Glutamatergic neuron (in vitro differentiated cells): ENCODE measurements at regions not wholly inside any gene's neighbourhood (a gene's known extent, or its start where the extent isn't known, plus 50 kb on each side); places are given as distances from the start of the nearest gene placed in this dataset.
"Not testable (repeated sequence)": the region's sequence is repeated elsewhere in the genome, so short reads cannot be mapped to it uniquely, and the experiment has no call there.

ENCODE experiments used
- DNase-seq: peaks from one replicate; pipeline ENCODE4 v3.0.0; 2022
- H3K27ac Mint-ChIP-seq: one replicate; pipeline ENCODE4 v1.8.0; 2020; ENCODE audit warnings: mild to moderate bottlenecking, mixed read lengths, inconsistent platforms; ENCODE audit not compliant: unreplicated experiment
- H3K27me3 Mint-ChIP-seq: one replicate; pipeline ENCODE4 v1.8.0; 2020; ENCODE audit warnings: mild to moderate bottlenecking, moderate library complexity, mixed read lengths, inconsistent platforms; ENCODE audit not compliant: unreplicated experiment
- H3K36me3 Mint-ChIP-seq: one replicate; pipeline ENCODE4 v1.8.0; 2020; ENCODE audit warnings: mild to moderate bottlenecking, mixed read lengths, inconsistent platforms; ENCODE audit not compliant: unreplicated experiment
- H3K4me1 Mint-ChIP-seq: one replicate; pipeline ENCODE4 v1.8.0; 2020; ENCODE audit warnings: mild to moderate bottlenecking, low read depth, mixed read lengths, inconsistent platforms; ENCODE audit not compliant: unreplicated experiment
- H3K4me3 Mint-ChIP-seq: one replicate; pipeline ENCODE4 v1.8.0; 2020; ENCODE audit warnings: mild to moderate bottlenecking, mixed read lengths, inconsistent platforms; ENCODE audit not compliant: unreplicated experiment
- H3K9me3 Mint-ChIP-seq: one replicate; pipeline ENCODE4 v1.8.0; 2020; ENCODE audit warnings: mild to moderate bottlenecking, moderate library complexity, mixed read lengths, inconsistent platforms; ENCODE audit not compliant: unreplicated experiment
- TF ChIP-seq, protein P1 (sequence below): fragments of 200-600 bp; sonication (generic); IDR thresholded peaks from one replicate; pipeline ENCODE4 v1.5.0; 2021; ENCODE audit not compliant: partially characterized antibody, unreplicated experiment

DNA sequence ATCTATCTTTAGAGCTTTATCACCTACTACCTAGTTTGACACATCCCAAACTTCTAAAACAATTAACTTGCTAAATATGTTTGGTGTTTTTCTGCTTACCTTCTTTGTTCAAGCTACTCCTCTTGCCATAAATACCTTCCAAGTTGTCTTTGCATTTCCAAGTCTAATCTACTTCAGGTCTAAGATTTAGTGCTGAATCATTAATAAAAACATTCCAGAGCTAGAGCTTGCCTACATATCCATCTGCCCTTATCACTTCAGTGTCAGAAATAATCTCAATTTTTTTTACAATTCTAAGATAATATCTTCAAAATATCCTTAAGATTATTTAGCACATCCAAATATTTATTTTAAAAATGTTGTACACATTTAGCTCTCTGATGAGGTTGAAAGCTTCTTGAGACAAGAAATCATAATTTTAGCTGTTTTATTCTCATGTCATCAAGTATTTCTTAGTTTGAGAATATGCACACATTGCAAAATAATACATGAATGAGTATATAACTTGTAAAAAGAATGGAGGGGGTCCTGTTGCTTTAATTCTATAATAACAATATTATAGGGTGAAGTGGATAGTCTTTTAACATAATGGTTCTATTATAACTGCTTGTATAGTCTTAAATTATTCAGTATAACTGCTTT, 466.3 kb downstream of the SEMA3D start:
- TF ChIP-seq, protein P1, sequence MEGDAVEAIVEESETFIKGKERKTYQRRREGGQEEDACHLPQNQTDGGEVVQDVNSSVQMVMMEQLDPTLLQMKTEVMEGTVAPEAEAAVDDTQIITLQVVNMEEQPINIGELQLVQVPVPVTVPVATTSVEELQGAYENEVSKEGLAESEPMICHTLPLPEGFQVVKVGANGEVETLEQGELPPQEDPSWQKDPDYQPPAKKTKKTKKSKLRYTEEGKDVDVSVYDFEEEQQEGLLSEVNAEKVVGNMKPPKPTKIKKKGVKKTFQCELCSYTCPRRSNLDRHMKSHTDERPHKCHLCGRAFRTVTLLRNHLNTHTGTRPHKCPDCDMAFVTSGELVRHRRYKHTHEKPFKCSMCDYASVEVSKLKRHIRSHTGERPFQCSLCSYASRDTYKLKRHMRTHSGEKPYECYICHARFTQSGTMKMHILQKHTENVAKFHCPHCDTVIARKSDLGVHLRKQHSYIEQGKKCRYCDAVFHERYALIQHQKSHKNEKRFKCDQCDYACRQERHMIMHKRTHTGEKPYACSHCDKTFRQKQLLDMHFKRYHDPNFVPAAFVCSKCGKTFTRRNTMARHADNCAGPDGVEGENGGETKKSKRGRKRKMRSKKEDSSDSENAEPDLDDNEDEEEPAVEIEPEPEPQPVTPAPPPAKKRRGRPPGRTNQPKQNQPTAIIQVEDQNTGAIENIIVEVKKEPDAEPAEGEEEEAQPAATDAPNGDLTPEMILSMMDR = no peak
- Mint-ChIP-seq H3K27ac (no peak overlapping the region), H3K9me3 (peaks cover 4% of the 10 kb centered on the region), H3K36me3 (no peaks in the 10 kb centered on the region), H3K4me3 (no peak overlapping the region), H3K27me3 (no peaks in the 10 kb centered on the region), H3K4me1 (no peaks in the 10 kb centered on the region)
- DNase-seq = no peak

DNA sequence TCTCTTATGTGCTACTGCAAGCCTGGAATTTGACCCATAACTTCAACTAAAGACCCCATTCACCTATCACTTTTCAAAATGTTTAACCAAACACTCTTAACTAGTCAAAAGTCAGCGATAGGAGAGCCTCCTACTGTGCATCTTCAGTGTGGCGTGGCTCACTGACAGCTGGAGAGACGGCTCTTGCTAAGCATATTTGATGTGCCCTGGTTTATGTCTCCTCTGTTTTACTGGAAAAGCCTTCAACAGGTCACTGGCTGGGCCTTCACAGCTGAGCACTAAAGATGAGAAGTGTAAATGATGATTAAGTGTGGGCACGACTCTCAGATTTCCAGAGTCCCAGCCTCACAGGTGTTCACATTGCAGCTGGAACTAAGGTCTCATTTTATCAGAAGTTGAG, 472.1 kb downstream of the SEMA3D start:
- H3K4me3 Mint-ChIP-seq = no peak overlapping the region
- TF ChIP-seq, protein P1 = no peak
- DNase-seq = no peak
- no peak overlapping the region for H3K27ac Mint-ChIP-seq
- no peaks in the 10 kb centered on the region for H3K27me3 Mint-ChIP-seq
- H3K36me3 Mint-ChIP-seq = no peaks in the 10 kb centered on the region
- H3K4me1 Mint-ChIP-seq = no peaks in the 10 kb centered on the region
- H3K9me3 Mint-ChIP-seq = no peaks in the 10 kb centered on the region

DNA sequence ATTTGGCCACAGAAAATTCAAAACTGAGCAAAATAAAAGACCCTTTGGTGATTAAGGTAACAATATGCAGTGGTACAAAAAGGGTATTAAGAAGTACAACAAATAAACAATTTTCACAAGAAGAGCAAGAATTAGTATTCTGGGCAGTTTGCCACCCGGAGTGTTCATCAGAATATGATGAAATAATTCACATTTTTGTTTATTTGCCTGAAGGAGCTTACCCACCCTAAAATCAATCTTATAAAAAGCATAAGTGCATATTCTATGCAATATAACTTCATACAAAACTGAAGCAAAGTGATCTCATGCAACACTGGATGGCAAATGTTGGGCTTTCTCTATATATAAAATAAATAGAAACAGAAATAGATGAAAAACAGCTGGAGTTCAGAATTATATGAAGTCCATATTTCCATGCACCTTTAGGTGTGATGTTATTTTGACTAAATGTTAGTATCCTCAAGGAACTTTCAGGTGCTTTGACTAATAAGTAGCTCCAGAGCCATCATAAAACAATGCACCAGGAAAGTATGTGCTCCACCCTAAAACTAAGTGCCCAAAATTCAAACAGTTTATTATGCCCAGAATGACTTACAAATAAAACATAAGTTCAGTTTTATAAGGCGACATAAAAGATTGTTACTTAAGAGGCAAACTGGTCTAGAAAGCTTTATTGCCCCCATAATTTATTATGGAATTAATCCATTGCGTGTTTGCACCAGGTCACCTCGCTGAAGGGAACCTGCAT, 474.3 kb downstream of the SEMA3D start:
- Mint-ChIP-seq H3K27ac (no peak overlapping the region), H3K4me3 (no peak overlapping the region), H3K27me3 (no peaks in the 10 kb centered on the region), H3K36me3 (no peaks in the 10 kb centered on the region), H3K4me1 (no peaks in the 10 kb centered on the region), H3K9me3 (no peaks in the 10 kb centered on the region)
- TF ChIP-seq, protein P1 = no peak
- DNase-seq = no peak

DNA sequence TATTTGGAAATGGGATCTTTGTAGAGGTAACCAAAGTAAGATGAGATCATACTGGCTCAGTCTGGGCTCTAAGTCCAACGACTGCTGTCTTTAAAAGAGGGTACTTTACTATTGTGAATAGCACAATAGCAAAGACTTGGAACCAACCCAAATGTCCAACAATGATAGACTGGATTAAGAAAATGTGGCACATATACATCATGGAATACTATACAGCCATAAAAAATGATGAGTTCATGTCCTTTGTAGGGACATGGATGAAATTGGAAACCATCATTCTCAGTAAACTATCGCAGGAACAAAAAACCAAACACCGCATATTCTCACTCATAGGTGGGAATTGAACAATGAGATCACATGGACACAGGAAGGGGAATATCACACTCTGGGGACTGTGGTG, 476.3 kb downstream of the SEMA3D start:
- not testable (repeated sequence) for H3K9me3 Mint-ChIP-seq, DNase-seq, H3K36me3 Mint-ChIP-seq, H3K27ac Mint-ChIP-seq, H3K27me3 Mint-ChIP-seq, H3K4me1 Mint-ChIP-seq, H3K4me3 Mint-ChIP-seq

DNA sequence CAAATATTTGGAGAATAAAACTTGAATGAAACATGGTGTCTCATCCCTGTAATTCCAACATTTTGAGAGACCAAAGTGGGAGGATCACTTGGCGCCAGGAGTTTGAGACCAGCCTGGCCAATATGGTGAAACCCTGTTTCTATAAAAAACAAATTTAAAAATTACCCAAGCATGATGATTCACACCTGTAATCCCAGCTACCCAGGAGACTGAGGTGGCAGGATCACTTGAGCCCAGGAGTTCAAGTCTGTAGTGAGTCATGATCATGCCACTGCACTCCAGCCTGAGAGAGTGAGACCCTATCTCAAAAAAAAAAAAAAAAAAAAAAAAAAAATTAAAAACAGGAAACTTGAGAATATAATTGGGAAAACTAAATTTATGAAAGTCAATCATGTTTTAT, 481.1 kb downstream of the SEMA3D start:
- Mint-ChIP-seq H3K36me3 (no peaks in the 10 kb centered on the region), H3K4me1 (no peaks in the 10 kb centered on the region), H3K9me3 (no peaks in the 10 kb centered on the region), H3K27me3 (no peaks in the 10 kb centered on the region), H3K27ac (no peak overlapping the region), H3K4me3 (no peak overlapping the region)
- DNase-seq = no peak
- TF ChIP-seq, protein P1 = no peak
